ENCODE measurements at regions not wholly inside any gene's neighbourhood (a gene's known extent, or its start where the extent isn't known, plus 50 kb on each side); places are given as distances from the start of the nearest gene placed in this dataset.
"Not testable (repeated sequence)": the region's sequence is repeated elsewhere in the genome, so short reads cannot be mapped to it uniquely, and the experiment has no call there.

DNA sequence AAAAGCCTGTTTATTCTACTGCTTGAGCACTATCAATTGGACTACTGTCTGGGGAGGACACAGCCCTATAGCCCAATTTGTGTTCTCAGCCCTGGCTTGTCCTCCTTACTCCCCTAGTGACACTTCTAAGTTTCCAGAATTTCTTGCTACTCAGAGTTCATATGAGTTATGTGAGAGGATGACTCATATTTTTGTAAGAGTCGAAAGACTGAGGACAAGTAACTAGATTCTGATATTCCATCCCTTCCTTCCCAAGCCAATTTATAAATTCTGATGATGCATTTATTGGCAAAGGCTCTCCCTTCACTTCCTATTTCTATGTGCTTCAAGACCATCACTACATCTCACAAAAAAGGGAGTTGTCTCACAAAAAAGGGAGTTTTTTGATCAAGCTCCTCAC is 422.2 kb upstream of the DEPDC1 start:
- no peak for TF ChIP-seq ZNF70 (CRISPR knock-in tag; IDR thresholded peaks at IDR 0.05)
- TF ChIP-seq, protein P1, sequence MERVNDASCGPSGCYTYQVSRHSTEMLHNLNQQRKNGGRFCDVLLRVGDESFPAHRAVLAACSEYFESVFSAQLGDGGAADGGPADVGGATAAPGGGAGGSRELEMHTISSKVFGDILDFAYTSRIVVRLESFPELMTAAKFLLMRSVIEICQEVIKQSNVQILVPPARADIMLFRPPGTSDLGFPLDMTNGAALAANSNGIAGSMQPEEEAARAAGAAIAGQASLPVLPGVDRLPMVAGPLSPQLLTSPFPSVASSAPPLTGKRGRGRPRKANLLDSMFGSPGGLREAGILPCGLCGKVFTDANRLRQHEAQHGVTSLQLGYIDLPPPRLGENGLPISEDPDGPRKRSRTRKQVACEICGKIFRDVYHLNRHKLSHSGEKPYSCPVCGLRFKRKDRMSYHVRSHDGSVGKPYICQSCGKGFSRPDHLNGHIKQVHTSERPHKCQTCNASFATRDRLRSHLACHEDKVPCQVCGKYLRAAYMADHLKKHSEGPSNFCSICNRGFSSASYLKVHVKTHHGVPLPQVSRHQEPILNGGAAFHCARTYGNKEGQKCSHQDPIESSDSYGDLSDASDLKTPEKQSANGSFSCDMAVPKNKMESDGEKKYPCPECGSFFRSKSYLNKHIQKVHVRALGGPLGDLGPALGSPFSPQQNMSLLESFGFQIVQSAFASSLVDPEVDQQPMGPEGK (CRISPR knock-in tag; IDR thresholded peaks at IDR 0.05; ENCODE audit: borderline replicate concordance): no peak
- TF ChIP-seq PPARA (CRISPR knock-in tag; IDR thresholded peaks at IDR 0.05; ENCODE audit: borderline replicate concordance): no peak
- no peak for TF ChIP-seq TOX (CRISPR knock-in tag; IDR thresholded peaks at IDR 0.05; ENCODE audit: borderline replicate concordance)
- ATAC-seq: no peak

DNA sequence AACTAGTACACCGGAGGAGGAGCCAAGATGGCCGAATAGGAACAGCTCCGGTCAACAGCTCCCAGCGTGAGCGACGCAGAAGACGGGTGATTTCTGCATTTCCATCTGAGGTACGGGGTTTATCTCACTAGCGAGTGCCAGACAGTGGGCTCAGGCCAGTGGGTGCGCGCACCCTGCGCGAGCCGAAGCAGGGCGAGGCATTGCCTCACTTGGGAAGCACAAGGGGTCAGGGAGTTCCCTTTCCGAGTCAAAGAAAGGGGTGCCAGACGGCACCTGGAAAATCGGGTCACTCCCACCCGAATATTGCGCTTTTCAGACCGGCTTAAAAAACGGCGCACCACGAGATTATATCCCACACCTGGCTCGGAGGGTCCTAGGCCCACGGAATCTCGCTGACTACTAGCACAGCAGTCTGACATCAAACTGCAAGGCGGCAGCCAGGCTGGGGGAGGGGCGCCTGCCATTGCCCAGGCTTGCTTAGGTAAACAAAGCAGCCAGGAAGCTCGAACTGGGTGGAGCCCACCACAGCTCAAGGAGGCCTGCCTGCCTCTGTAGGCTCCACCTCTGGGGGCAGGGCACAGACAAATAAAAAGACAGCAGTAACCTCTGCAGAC is 426.7 kb upstream of the DEPDC1 start:
- not testable (repeated sequence) for ATAC-seq

DNA sequence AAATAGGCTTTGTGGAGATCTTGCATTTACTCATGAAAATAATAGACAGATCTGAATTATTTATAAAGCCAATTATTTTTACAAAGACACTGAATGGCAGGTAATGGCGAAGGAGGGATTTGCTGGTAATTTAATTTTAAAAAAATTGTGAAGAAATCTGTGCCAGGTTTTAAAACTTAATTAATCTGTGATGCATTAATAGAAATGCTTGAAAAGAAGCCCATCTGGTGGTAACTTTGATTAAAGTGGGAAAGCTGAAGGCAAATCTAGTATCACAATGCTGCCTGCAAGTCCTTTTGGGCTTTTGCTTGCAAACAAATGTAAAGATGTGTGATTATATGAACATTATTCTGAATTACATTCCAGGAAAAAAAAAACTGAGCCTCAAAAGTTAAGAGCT is 433.2 kb upstream of the DEPDC1 start:
- no peak for ATAC-seq

DNA sequence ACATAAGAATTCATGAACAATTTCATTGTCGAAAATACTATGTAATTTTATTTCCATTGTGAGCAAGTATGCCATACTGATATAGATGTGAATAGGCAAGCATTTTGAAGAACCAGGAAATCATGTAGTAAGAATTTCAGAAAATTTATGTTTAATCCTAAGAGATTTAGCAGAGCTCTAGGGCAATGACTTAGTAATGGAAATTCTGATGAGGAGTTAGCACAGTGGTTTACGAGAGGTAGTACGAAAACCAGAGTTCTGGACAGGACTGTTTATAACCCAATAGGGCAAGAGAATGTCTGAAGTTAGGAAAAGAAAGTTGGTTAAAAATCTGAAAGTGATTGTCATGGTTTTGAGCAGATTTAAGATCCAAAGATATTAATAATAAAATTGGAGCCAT is 439.6 kb upstream of the DEPDC1 start:
- no peak for ATAC-seq
- TF ChIP-seq ZNF70 (CRISPR knock-in tag; IDR thresholded peaks at IDR 0.05) (no peak), RARB (CRISPR knock-in tag; IDR thresholded peaks at IDR 0.05) (no peak), ISL1 (CRISPR knock-in tag; IDR thresholded peaks at IDR 0.05) (no peak), SNAI2 (CRISPR knock-in tag; IDR thresholded peaks at IDR 0.05) (no peak), ZNF565 (CRISPR knock-in tag; conservative IDR thresholded peaks at IDR 0.05; ENCODE audit: low read depth) (no peak), GLIS3 (CRISPR knock-in tag; IDR thresholded peaks at IDR 0.05) (no peak), ZC3H10 (CRISPR knock-in tag; IDR thresholded peaks at IDR 0.05) (no peak), CSDC2 (CRISPR knock-in tag; IDR thresholded peaks at IDR 0.05) (no peak)
- TF ChIP-seq, protein P1 (CRISPR knock-in tag; IDR thresholded peaks at IDR 0.05; ENCODE audit: borderline replicate concordance): no peak

More for the DNA sequence above, 433.2 kb upstream of the DEPDC1 start:
- TF ChIP-seq ARNTL (CRISPR knock-in tag; IDR thresholded peaks at IDR 0.05; ENCODE audit: borderline replicate concordance, low read depth): no peak
- TF ChIP-seq ZNF565 (CRISPR knock-in tag; conservative IDR thresholded peaks at IDR 0.05; ENCODE audit: low read depth): no peak
- no peak for TF ChIP-seq TCF4 (CRISPR knock-in tag; IDR thresholded peaks at IDR 0.05; ENCODE audit: borderline replicate concordance)
- TF ChIP-seq, protein P2, sequence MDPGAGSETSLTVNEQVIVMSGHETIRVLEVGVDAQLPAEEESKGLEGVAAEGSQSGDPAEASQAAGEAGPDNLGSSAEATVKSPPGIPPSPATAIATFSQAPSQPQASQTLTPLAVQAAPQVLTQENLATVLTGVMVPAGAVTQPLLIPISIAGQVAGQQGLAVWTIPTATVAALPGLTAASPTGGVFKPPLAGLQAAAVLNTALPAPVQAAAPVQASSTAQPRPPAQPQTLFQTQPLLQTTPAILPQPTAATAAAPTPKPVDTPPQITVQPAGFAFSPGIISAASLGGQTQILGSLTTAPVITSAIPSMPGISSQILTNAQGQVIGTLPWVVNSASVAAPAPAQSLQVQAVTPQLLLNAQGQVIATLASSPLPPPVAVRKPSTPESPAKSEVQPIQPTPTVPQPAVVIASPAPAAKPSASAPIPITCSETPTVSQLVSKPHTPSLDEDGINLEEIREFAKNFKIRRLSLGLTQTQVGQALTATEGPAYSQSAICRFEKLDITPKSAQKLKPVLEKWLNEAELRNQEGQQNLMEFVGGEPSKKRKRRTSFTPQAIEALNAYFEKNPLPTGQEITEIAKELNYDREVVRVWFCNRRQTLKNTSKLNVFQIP (CRISPR knock-in tag; IDR thresholded peaks at IDR 0.05; ENCODE audit: borderline replicate concordance, low read depth): no peak
- no peak for TF ChIP-seq OSR1 (CRISPR knock-in tag; IDR thresholded peaks at IDR 0.05)
- TF ChIP-seq GLIS3 (CRISPR knock-in tag; IDR thresholded peaks at IDR 0.05): no peak
- TF ChIP-seq ZC3H10 (CRISPR knock-in tag; IDR thresholded peaks at IDR 0.05): no peak
- no peak for TF ChIP-seq ZNF70 (CRISPR knock-in tag; IDR thresholded peaks at IDR 0.05)
- no peak for TF ChIP-seq PPARA (CRISPR knock-in tag; IDR thresholded peaks at IDR 0.05; ENCODE audit: borderline replicate concordance)
- no peak for TF ChIP-seq BACH2 (CRISPR knock-in tag; IDR thresholded peaks at IDR 0.05; ENCODE audit: borderline replicate concordance)
- TF ChIP-seq TOX (CRISPR knock-in tag; IDR thresholded peaks at IDR 0.05; ENCODE audit: borderline replicate concordance): no peak
- TF ChIP-seq CSDC2 (CRISPR knock-in tag; IDR thresholded peaks at IDR 0.05): no peak
- no peak for TF ChIP-seq ZNF8 (CRISPR knock-in tag; IDR thresholded peaks at IDR 0.05)
- no peak for TF ChIP-seq ESRRG (CRISPR knock-in tag; IDR thresholded peaks at IDR 0.05)
- TF ChIP-seq, protein P3, sequence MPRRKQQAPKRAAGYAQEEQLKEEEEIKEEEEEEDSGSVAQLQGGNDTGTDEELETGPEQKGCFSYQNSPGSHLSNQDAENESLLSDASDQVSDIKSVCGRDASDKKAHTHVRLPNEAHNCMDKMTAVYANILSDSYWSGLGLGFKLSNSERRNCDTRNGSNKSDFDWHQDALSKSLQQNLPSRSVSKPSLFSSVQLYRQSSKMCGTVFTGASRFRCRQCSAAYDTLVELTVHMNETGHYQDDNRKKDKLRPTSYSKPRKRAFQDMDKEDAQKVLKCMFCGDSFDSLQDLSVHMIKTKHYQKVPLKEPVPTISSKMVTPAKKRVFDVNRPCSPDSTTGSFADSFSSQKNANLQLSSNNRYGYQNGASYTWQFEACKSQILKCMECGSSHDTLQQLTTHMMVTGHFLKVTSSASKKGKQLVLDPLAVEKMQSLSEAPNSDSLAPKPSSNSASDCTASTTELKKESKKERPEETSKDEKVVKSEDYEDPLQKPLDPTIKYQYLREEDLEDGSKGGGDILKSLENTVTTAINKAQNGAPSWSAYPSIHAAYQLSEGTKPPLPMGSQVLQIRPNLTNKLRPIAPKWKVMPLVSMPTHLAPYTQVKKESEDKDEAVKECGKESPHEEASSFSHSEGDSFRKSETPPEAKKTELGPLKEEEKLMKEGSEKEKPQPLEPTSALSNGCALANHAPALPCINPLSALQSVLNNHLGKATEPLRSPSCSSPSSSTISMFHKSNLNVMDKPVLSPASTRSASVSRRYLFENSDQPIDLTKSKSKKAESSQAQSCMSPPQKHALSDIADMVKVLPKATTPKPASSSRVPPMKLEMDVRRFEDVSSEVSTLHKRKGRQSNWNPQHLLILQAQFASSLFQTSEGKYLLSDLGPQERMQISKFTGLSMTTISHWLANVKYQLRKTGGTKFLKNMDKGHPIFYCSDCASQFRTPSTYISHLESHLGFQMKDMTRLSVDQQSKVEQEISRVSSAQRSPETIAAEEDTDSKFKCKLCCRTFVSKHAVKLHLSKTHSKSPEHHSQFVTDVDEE (CRISPR knock-in tag; IDR thresholded peaks at IDR 0.05): no peak
- TF ChIP-seq, protein P1 (CRISPR knock-in tag; IDR thresholded peaks at IDR 0.05; ENCODE audit: borderline replicate concordance): no peak
- TF ChIP-seq ZFP30 (CRISPR knock-in tag; IDR thresholded peaks at IDR 0.05): no peak
- TF ChIP-seq ZFP3 (CRISPR knock-in tag; IDR thresholded peaks at IDR 0.05): no peak
- TF ChIP-seq, protein P4, sequence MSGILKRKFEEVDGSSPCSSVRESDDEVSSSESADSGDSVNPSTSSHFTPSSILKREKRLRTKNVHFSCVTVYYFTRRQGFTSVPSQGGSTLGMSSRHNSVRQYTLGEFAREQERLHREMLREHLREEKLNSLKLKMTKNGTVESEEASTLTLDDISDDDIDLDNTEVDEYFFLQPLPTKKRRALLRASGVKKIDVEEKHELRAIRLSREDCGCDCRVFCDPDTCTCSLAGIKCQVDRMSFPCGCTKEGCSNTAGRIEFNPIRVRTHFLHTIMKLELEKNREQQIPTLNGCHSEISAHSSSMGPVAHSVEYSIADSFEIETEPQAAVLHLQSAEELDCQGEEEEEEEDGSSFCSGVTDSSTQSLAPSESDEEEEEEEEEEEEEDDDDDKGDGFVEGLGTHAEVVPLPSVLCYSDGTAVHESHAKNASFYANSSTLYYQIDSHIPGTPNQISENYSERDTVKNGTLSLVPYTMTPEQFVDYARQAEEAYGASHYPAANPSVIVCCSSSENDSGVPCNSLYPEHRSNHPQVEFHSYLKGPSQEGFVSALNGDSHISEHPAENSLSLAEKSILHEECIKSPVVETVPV (CRISPR knock-in tag; IDR thresholded peaks at IDR 0.05): no peak
- TF ChIP-seq RARB (CRISPR knock-in tag; IDR thresholded peaks at IDR 0.05): no peak
